ENCODE measurements at regions not wholly inside any gene's neighbourhood (a gene's known extent, or its start where the extent isn't known, plus 50 kb on each side); places are given as distances from the start of the nearest gene placed in this dataset.

GRCh38 chr2:16043192-16043591, 102.8 kb downstream of the MYCN start:
- no peak for ATAC-seq
- TF ChIP-seq ISL1 (CRISPR knock-in tag; IDR thresholded peaks at IDR 0.05): no peak

- no peak for ATAC-seq
- TF ChIP-seq TSHZ2 (CRISPR knock-in tag; IDR thresholded peaks at IDR 0.05) (no peak), ZNF565 (CRISPR knock-in tag; conservative IDR thresholded peaks at IDR 0.05; ENCODE audit: low read depth) (no peak), ZFP30 (CRISPR knock-in tag; IDR thresholded peaks at IDR 0.05) (no peak), PATZ1 (CRISPR knock-in tag; IDR thresholded peaks at IDR 0.05; ENCODE audit: borderline replicate concordance) (no peak), ISL1 (CRISPR knock-in tag; IDR thresholded peaks at IDR 0.05) (no peak)
These were observed 101.9 kb downstream of the MYCN start for GRCh38 chr2:16042201-16042700.

- no peak for TF ChIP-seq CSRNP3 (CRISPR knock-in tag; IDR thresholded peaks at IDR 0.05)
- no peak for TF ChIP-seq CSDC2 (CRISPR knock-in tag; IDR thresholded peaks at IDR 0.05)
- no peak for TF ChIP-seq GLIS3 (CRISPR knock-in tag; IDR thresholded peaks at IDR 0.05)
- TF ChIP-seq ZNF70 (CRISPR knock-in tag; IDR thresholded peaks at IDR 0.05): no peak
- no peak for TF ChIP-seq ZFP3 (CRISPR knock-in tag; IDR thresholded peaks at IDR 0.05)
- no peak for ATAC-seq
These were observed 100.1 kb downstream of the MYCN start for GRCh38 chr2:16040271-16041010.

GRCh38 chr2:16039823-16040222, 99.5 kb downstream of the MYCN start:
- ATAC-seq: no peak
- no peak for TF ChIP-seq OSR1 (CRISPR knock-in tag; IDR thresholded peaks at IDR 0.05)
- no peak for TF ChIP-seq CSDC2 (CRISPR knock-in tag; IDR thresholded peaks at IDR 0.05)
- TF ChIP-seq ZNF70 (CRISPR knock-in tag; IDR thresholded peaks at IDR 0.05): no peak
- TF ChIP-seq TCF4 (CRISPR knock-in tag; IDR thresholded peaks at IDR 0.05; ENCODE audit: borderline replicate concordance): no peak
- TF ChIP-seq ZNF565 (CRISPR knock-in tag; conservative IDR thresholded peaks at IDR 0.05; ENCODE audit: low read depth): no peak
- no peak for TF ChIP-seq CSRNP3 (CRISPR knock-in tag; IDR thresholded peaks at IDR 0.05)
- no peak for TF ChIP-seq CREB5 (CRISPR knock-in tag; IDR thresholded peaks at IDR 0.05; ENCODE audit: low read depth)
- TF ChIP-seq ZFP3 (CRISPR knock-in tag; IDR thresholded peaks at IDR 0.05): no peak
- no peak for TF ChIP-seq TOX (CRISPR knock-in tag; IDR thresholded peaks at IDR 0.05; ENCODE audit: borderline replicate concordance)
- no peak for TF ChIP-seq RARB (CRISPR knock-in tag; IDR thresholded peaks at IDR 0.05)
- no peak for TF ChIP-seq ZFP30 (CRISPR knock-in tag; IDR thresholded peaks at IDR 0.05)
- no peak for TF ChIP-seq ESRRG (CRISPR knock-in tag; IDR thresholded peaks at IDR 0.05)
- no peak for TF ChIP-seq BACH2 (CRISPR knock-in tag; IDR thresholded peaks at IDR 0.05; ENCODE audit: borderline replicate concordance)
- TF ChIP-seq GLIS3 (CRISPR knock-in tag; IDR thresholded peaks at IDR 0.05): no peak
- no peak for TF ChIP-seq ZC3H10 (CRISPR knock-in tag; IDR thresholded peaks at IDR 0.05)
- no peak for TF ChIP-seq ARNTL (CRISPR knock-in tag; IDR thresholded peaks at IDR 0.05; ENCODE audit: borderline replicate concordance, low read depth)
- no peak for TF ChIP-seq SNAI2 (CRISPR knock-in tag; IDR thresholded peaks at IDR 0.05)
- no peak for TF ChIP-seq PPARA (CRISPR knock-in tag; IDR thresholded peaks at IDR 0.05; ENCODE audit: borderline replicate concordance)
